HCT116 (cell line): ENCODE measurements at regions not wholly inside any gene's neighbourhood (a gene's known extent, or its start where the extent isn't known, plus 50 kb on each side); places are given as distances from the start of the nearest gene placed in this dataset.

Experiments
- ATAC-seq: fragments of 200-7000 bp; cut with Tn5 transposase; 2 replicates; pipeline ENCODE4 v1.9.1; 2020; ENCODE audit warnings: mild to moderate bottlenecking, moderate library complexity
- BruUV-seq: library from RNA; stranded (reverse); fragments of 400-500 nt; replicated peaks from 2 replicates; lab custom pipeline; 2021; lab: Mats Ljungman, UMichigan
- CTCF ChIA-PET: fragments of 300-600 bp; sonication (Branson Sonifier 250); formaldehyde crosslinking; loops from one replicate; lab custom pipeline; 2021; ENCODE audit warnings: antibody characterized with exemption; lab: Charles Lee
- POLR2A ChIA-PET: fragments of 300-600, 350-600 bp; sonication (Branson Sonifier 250); formaldehyde crosslinking; loops from one replicate; lab custom pipeline; 2021; ENCODE audit warnings: antibody characterized with exemption; lab: Charles Lee
- RAD21 ChIA-PET, 2 experiments: fragments of 300-600 bp; sonication (Branson Sonifier 250); formaldehyde crosslinking; loops; one replicate each; lab custom pipeline; 2023; ENCODE audit warnings: low total read pairs in 2 of 2; ENCODE audit not compliant: uncharacterized antibody in 2 of 2, unreplicated experiment in 2 of 2, low non-redundant PET in 1 of 2; lab: Charles Lee
- DNase-seq: peaks from one replicate; pipeline ENCODE4 v3.0.0-alpha.2; 2010; ENCODE audit warnings: low read depth, low spot score
- H2AFZ ChIP-seq: fragments of 200-600 bp; shearing (Covaris generic), sonication (generic); 2 replicates; pipeline ENCODE4 v1.6.1; 2017; ENCODE audit warnings: low read depth, mixed run types, mixed read lengths, antibody characterized with exemption, low read length; ENCODE audit not compliant: poor library complexity, severe bottlenecking
- H3K27ac ChIP-seq: 2 replicates; pipeline ENCODE4 v1.5.1; 2012; ENCODE audit warnings: low read depth, low read length
- H3K27me3 ChIP-seq: fragments of 200-600 bp; sonication (generic); 2 replicates; pipeline ENCODE4 v1.6.1; 2016; ENCODE audit warnings: mixed run types, low read length, mixed read lengths; ENCODE audit not compliant: insufficient read depth
- H3K36me3 ChIP-seq, 2 experiments: fragments of 200-500 bp in 1 of 2; fragments of 200-600 bp in 1 of 2; sonication (Bioruptor generic) in 1 of 2; sonication (generic) in 1 of 2; 2 replicates each; pipeline versions ENCODE4 v1.5.1 to v1.6.1; 2014 to 2016; ENCODE audit warnings: low read length in 2 of 2, inconsistent platforms in 1 of 2, mixed read lengths in 1 of 2, mixed run types in 1 of 2; ENCODE audit not compliant: insufficient read depth in 2 of 2, control insufficient read depth in 1 of 2
- H3K4me1 ChIP-seq, 2 experiments: fragments of 200-600 bp in 1 of 2; sonication (generic) in 1 of 2; 2 replicates each; pipeline versions ENCODE4 v1.5.1 to v1.6.1; 2012 to 2017; ENCODE audit warnings: low read length in 2 of 2, inconsistent platforms in 1 of 2, mild to moderate bottlenecking in 1 of 2, mixed read lengths in 1 of 2, mixed run types in 1 of 2, moderate library complexity in 1 of 2; ENCODE audit not compliant: insufficient read depth in 2 of 2, control insufficient read depth in 1 of 2
- H3K4me2 ChIP-seq: fragments of 200-600 bp; sonication (generic); 2 replicates; pipeline ENCODE4 v1.6.1; 2017; ENCODE audit warnings: mixed run types, low read length, mixed read lengths
- H3K4me3 ChIP-seq, 2 experiments: fragments of 200-600 bp in 1 of 2; sonication (generic) in 1 of 2; replicated peaks in 1 of 2; 2 replicates each; pipeline ENCODE4 v1.5.1; 2011 to 2016; ENCODE audit warnings: low read length in 2 of 2, control low read depth in 1 of 2, low read depth in 1 of 2, mild to moderate bottlenecking in 1 of 2, mixed read lengths in 1 of 2, mixed run types in 1 of 2
- H3K79me2 ChIP-seq: fragments of 200-600 bp; sonication (generic); 2 replicates; pipeline ENCODE4 v1.6.1; 2017; ENCODE audit warnings: mild to moderate bottlenecking, mixed run types, low read length, moderate library complexity, mixed read lengths; ENCODE audit not compliant: insufficient read depth
- H3K9ac ChIP-seq: fragments of 200-600 bp; sonication (generic); 2 replicates; pipeline ENCODE4 v1.6.1; 2016; ENCODE audit warnings: low read length, mixed read lengths
- H3K9me2 ChIP-seq: fragments of 200-600 bp; sonication (generic), shearing (Covaris generic); 2 replicates; pipeline ENCODE4 v1.6.1; 2017; ENCODE audit warnings: mixed run types, mild to moderate bottlenecking, moderate library complexity; ENCODE audit not compliant: insufficient read depth
- H3K9me3 ChIP-seq, 2 experiments: fragments of 200-500 bp in 1 of 2; fragments of 200-600 bp in 1 of 2; sonication (Bioruptor generic) in 1 of 2; sonication (generic) in 1 of 2; 2 replicates each; pipeline ENCODE4 v1.6.1; 2014 to 2017; ENCODE audit warnings: low read length in 2 of 2, mixed read lengths in 2 of 2, inconsistent platforms in 1 of 2, low read depth in 1 of 2, mild to moderate bottlenecking in 1 of 2, mixed run types in 1 of 2, moderate library complexity in 1 of 2; ENCODE audit not compliant: control insufficient read depth in 1 of 2, insufficient read depth in 1 of 2
- H4K20me1 ChIP-seq: fragments of 200-600 bp; sonication (generic), shearing (Covaris generic); 2 replicates; pipeline ENCODE4 v1.6.1; 2017; ENCODE audit warnings: mixed run types, mild to moderate bottlenecking, moderate library complexity; ENCODE audit not compliant: insufficient read depth
- CBX3 ChIP-seq: IDR thresholded peaks from 2 replicates; pipeline ENCODE4 v1.6.1; 2012; ENCODE audit warnings: low read depth
- CEBPB ChIP-seq: IDR thresholded peaks from 2 replicates; pipeline ENCODE4 v1.6.1; 2012; ENCODE audit warnings: low read depth
- CTCF ChIP-seq, 3 experiments: fragments of 200-600 bp in 1 of 3; sonication (generic) in 1 of 3; IDR thresholded peaks in 2 of 3; conservative IDR thresholded peaks in 1 of 3; 2 replicates each; pipeline ENCODE4 v1.5.1; 2012 to 2017; ENCODE audit warnings: low read depth in 2 of 3, low read length in 2 of 3, antibody characterized with exemption in 1 of 3, borderline replicate concordance in 1 of 3, control low read depth in 1 of 3, mild to moderate bottlenecking in 1 of 3, mixed read lengths in 1 of 3, mixed run types in 1 of 3, moderate library complexity in 1 of 3; ENCODE audit not compliant: insufficient read depth in 1 of 3
- EGR1 ChIP-seq: IDR thresholded peaks from 2 replicates; pipeline ENCODE4 v1.6.1; 2012; ENCODE audit warnings: low read depth
- ELF1 ChIP-seq: IDR thresholded peaks from 2 replicates; pipeline ENCODE4 v1.6.1; 2012; ENCODE audit warnings: low read depth, borderline replicate concordance
- EZH2phosphoT487 ChIP-seq: fragments of 200-600 bp; IDR thresholded peaks from 2 replicates; pipeline ENCODE4 v1.6.1; 2018; ENCODE audit warnings: antibody characterized with exemption, borderline replicate concordance
- JUND ChIP-seq: IDR thresholded peaks from 2 replicates; pipeline ENCODE4 v1.6.1; 2012
- POLR2A ChIP-seq: IDR thresholded peaks from 2 replicates; pipeline ENCODE4 v1.7.0; 2011; ENCODE audit warnings: borderline replicate concordance; ENCODE audit not compliant: insufficient read depth, insufficient read length; ENCODE audit errors: extremely low read depth
- RAD21 ChIP-seq: IDR thresholded peaks from 2 replicates; pipeline ENCODE4 v1.6.1; 2012; ENCODE audit warnings: low read depth, mild to moderate bottlenecking
- SIN3A ChIP-seq: IDR thresholded peaks from 2 replicates; pipeline ENCODE4 v1.6.1; 2012; ENCODE audit warnings: low read depth
- TCF7L2 ChIP-seq: IDR thresholded peaks from 2 replicates; pipeline ENCODE4 v1.7.0; 2011; ENCODE audit warnings: borderline replicate concordance, inconsistent platforms; ENCODE audit not compliant: insufficient read depth, insufficient read length; ENCODE audit errors: extremely low read depth
- YY1 ChIP-seq: IDR thresholded peaks from 2 replicates; pipeline ENCODE4 v1.6.1; 2011; ENCODE audit warnings: low read length, low read depth, moderate library complexity, mild to moderate bottlenecking; ENCODE audit not compliant: insufficient replicate concordance; ENCODE audit errors: extremely low read depth
- ZFX ChIP-seq: fragments of 450-650 bp; IDR thresholded peaks from 2 replicates; pipeline ENCODE4 v1.6.1; 2017
- ZNF274 ChIP-seq: fragments of 200-500 bp; sonication (Bioruptor generic); IDR thresholded peaks from 2 replicates; pipeline ENCODE4 v1.6.1; 2014; ENCODE audit warnings: mild to moderate bottlenecking, low read depth, low read length, inconsistent platforms
- intact Hi-C: fragments of 100-400 bp; cut with micrococcal nuclease; formaldehyde crosslinking; loops from 2 replicates; pipeline ENCODE4 v1.10.0; 2022
- TF ChIP-seq, protein P1 (sequence below): IDR thresholded peaks from 2 replicates; pipeline ENCODE4 v1.6.1; 2012
- TF ChIP-seq, protein P2 (sequence below): IDR thresholded peaks from 2 replicates; pipeline ENCODE4 v1.6.1; 2011; ENCODE audit warnings: mild to moderate bottlenecking, low read length, moderate library complexity; ENCODE audit not compliant: insufficient replicate concordance; ENCODE audit errors: extremely low read depth
- TF ChIP-seq, protein P3 (sequence below): IDR thresholded peaks from 2 replicates; pipeline ENCODE4 v1.6.1; 2012; ENCODE audit warnings: low read depth

- no TSS peak for BruUV-seq
- Histone ChIP-seq H3K9me3 (no peaks in the 10 kb centered on the region), H3K4me1 (no peaks in the 10 kb centered on the region), H3K4me3 (no peak overlapping the region), H2AFZ (no peak overlapping the region), H4K20me1 (no peaks in the 10 kb centered on the region), H3K4me2 (no peak overlapping the region), H3K9ac (no peak overlapping the region), H3K79me2 (no peaks in the 10 kb centered on the region), H3K36me3 (no peaks in the 10 kb centered on the region), H3K9me2 (no peaks in the 10 kb centered on the region), H3K27me3 (no peaks in the 10 kb centered on the region), H3K27ac (no peak overlapping the region)
- DNase-seq (no peak), ATAC-seq (no peak)
- ChIA-PET POLR2A (no interaction called here), RAD21 (no interaction called here), CTCF (interaction anchor here (1.1 kb wide), 1 partner anchor 146 kb away, joined by 3 read pairs; no protein-coding TSS in a partner anchor)
- TF ChIP-seq POLR2A = no peak
- no peak for TF ChIP-seq ELF1
- TF ChIP-seq ZFX = no peak
- TF ChIP-seq, protein P1, sequence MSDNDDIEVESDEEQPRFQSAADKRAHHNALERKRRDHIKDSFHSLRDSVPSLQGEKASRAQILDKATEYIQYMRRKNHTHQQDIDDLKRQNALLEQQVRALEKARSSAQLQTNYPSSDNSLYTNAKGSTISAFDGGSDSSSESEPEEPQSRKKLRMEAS = no peak
- no peak for TF ChIP-seq RAD21
- TF ChIP-seq, protein P2, sequence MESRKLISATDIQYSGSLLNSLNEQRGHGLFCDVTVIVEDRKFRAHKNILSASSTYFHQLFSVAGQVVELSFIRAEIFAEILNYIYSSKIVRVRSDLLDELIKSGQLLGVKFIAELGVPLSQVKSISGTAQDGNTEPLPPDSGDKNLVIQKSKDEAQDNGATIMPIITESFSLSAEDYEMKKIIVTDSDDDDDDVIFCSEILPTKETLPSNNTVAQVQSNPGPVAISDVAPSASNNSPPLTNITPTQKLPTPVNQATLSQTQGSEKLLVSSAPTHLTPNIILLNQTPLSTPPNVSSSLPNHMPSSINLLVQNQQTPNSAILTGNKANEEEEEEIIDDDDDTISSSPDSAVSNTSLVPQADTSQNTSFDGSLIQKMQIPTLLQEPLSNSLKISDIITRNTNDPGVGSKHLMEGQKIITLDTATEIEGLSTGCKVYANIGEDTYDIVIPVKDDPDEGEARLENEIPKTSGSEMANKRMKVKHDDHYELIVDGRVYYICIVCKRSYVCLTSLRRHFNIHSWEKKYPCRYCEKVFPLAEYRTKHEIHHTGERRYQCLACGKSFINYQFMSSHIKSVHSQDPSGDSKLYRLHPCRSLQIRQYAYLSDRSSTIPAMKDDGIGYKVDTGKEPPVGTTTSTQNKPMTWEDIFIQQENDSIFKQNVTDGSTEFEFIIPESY = no peak
- no peak for TF ChIP-seq SIN3A
- TF ChIP-seq EZH2phosphoT487 = no peak
- no peak for TF ChIP-seq EGR1
- TF ChIP-seq CBX3 = no peak
- no peak for TF ChIP-seq TCF7L2
- no peak for TF ChIP-seq JUND
- TF ChIP-seq CEBPB = no peak
- TF ChIP-seq YY1 = no peak
- TF ChIP-seq CTCF (IDR thresholded peaks at IDR 0.05 in 2 of 3, conservative IDR thresholded peaks at IDR 0.05 in 1 of 3; ENCODE audit: borderline replicate concordance in 1 of 3, insufficient read depth in 1 of 3, low read depth in 2 of 3, low read length in 2 of 3) = no peak
- TF ChIP-seq, protein P3, sequence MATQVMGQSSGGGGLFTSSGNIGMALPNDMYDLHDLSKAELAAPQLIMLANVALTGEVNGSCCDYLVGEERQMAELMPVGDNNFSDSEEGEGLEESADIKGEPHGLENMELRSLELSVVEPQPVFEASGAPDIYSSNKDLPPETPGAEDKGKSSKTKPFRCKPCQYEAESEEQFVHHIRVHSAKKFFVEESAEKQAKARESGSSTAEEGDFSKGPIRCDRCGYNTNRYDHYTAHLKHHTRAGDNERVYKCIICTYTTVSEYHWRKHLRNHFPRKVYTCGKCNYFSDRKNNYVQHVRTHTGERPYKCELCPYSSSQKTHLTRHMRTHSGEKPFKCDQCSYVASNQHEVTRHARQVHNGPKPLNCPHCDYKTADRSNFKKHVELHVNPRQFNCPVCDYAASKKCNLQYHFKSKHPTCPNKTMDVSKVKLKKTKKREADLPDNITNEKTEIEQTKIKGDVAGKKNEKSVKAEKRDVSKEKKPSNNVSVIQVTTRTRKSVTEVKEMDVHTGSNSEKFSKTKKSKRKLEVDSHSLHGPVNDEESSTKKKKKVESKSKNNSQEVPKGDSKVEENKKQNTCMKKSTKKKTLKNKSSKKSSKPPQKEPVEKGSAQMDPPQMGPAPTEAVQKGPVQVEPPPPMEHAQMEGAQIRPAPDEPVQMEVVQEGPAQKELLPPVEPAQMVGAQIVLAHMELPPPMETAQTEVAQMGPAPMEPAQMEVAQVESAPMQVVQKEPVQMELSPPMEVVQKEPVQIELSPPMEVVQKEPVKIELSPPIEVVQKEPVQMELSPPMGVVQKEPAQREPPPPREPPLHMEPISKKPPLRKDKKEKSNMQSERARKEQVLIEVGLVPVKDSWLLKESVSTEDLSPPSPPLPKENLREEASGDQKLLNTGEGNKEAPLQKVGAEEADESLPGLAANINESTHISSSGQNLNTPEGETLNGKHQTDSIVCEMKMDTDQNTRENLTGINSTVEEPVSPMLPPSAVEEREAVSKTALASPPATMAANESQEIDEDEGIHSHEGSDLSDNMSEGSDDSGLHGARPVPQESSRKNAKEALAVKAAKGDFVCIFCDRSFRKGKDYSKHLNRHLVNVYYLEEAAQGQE = no peak
- no peak for TF ChIP-seq ZNF274
- intact Hi-C loops = no loop called here
These were observed 51.3 kb upstream of the PTCSC3 start for GRCh38 chr14:36227802-36228201.
